H9 (cell line): ENCODE measurements at regions not wholly inside any gene's neighbourhood (a gene's known extent, or its start where the extent isn't known, plus 50 kb on each side); places are given as distances from the start of the nearest gene placed in this dataset.

Source experiments
- DNase-seq: peaks from one replicate; pipeline ENCODE4 v3.0.0-alpha.2; 2017
- H2AFZ ChIP-seq: one replicate; pipeline ENCODE4 v1.6.1; 2013; ENCODE audit warnings: mild to moderate bottlenecking, low read length, control low read depth, moderate library complexity
- H2AK5ac ChIP-seq: 2 replicates; pipeline ENCODE4 v1.6.1; 2013; ENCODE audit warnings: low read length, control low read depth, mixed read lengths; ENCODE audit not compliant: insufficient read length
- H2BK120ac ChIP-seq: one replicate; pipeline ENCODE4 v1.6.1; 2013; ENCODE audit warnings: low read depth, mild to moderate bottlenecking, low read length, control low read depth, inconsistent platforms; ENCODE audit not compliant: poor library complexity, severe bottlenecking
- H2BK12ac ChIP-seq: 2 replicates; pipeline ENCODE4 v1.6.1; 2013; ENCODE audit warnings: low read length, control low read depth, mixed read lengths, low read depth; ENCODE audit not compliant: insufficient read length
- H2BK15ac ChIP-seq: 2 replicates; pipeline ENCODE4 v1.6.1; 2013; ENCODE audit warnings: low read depth, low read length, control low read depth
- H2BK20ac ChIP-seq: one replicate; pipeline ENCODE4 v1.6.1; 2013; ENCODE audit warnings: low read depth, mild to moderate bottlenecking, low read length, control low read depth, inconsistent platforms; ENCODE audit not compliant: poor library complexity, severe bottlenecking
- H2BK5ac ChIP-seq: 2 replicates; pipeline ENCODE4 v1.6.1; 2013; ENCODE audit warnings: low read length, control low read depth, mixed read lengths; ENCODE audit not compliant: insufficient read length
- H3K14ac ChIP-seq: 2 replicates; pipeline ENCODE4 v1.6.1; 2013; ENCODE audit warnings: low read length, control low read depth; ENCODE audit not compliant: insufficient read depth
- H3K18ac ChIP-seq: 2 replicates; pipeline ENCODE4 v1.6.1; 2013; ENCODE audit warnings: low read depth, mild to moderate bottlenecking, mixed read lengths, low read length, control low read depth; ENCODE audit not compliant: insufficient read length
- H3K23ac ChIP-seq: 2 replicates; pipeline ENCODE4 v1.6.1; 2013; ENCODE audit warnings: low read length, control low read depth, mixed read lengths, low read depth; ENCODE audit not compliant: insufficient read length
- H3K23me2 ChIP-seq: 2 replicates; pipeline ENCODE4 v1.6.1; 2013; ENCODE audit warnings: low read depth, mild to moderate bottlenecking, mixed read lengths, low read length, control low read depth; ENCODE audit not compliant: insufficient read length, poor library complexity, severe bottlenecking
- H3K27ac ChIP-seq: 2 replicates; pipeline ENCODE4 v1.5.1; 2013; ENCODE audit warnings: low read length, control low read depth, mixed read lengths, low read depth; ENCODE audit not compliant: insufficient read length
- H3K27me3 ChIP-seq: 2 replicates; pipeline ENCODE4 v1.6.1; 2013; ENCODE audit warnings: low read length, control low read depth, inconsistent platforms; ENCODE audit not compliant: insufficient read depth
- H3K4ac ChIP-seq: 2 replicates; pipeline ENCODE4 v1.6.1; 2013; ENCODE audit warnings: low read depth, mild to moderate bottlenecking, control low read depth, inconsistent platforms, low read length, moderate library complexity
- H3K4me1 ChIP-seq: 2 replicates; pipeline ENCODE4 v1.6.1; 2013; ENCODE audit warnings: low read length, control low read depth, inconsistent platforms; ENCODE audit not compliant: insufficient read depth
- H3K4me2 ChIP-seq: 2 replicates; pipeline ENCODE4 v1.6.1; 2013; ENCODE audit warnings: low read length, control low read depth, mixed read lengths; ENCODE audit not compliant: insufficient read length, insufficient read depth
- H3K56ac ChIP-seq: 2 replicates; pipeline ENCODE4 v1.6.1; 2013; ENCODE audit warnings: low read depth, mild to moderate bottlenecking, mixed read lengths, low read length, control low read depth; ENCODE audit not compliant: insufficient read length
- H3K79me1 ChIP-seq: 2 replicates; pipeline ENCODE4 v1.6.1; 2013; ENCODE audit warnings: low read depth, mild to moderate bottlenecking, moderate library complexity, low read length, control low read depth, inconsistent platforms; ENCODE audit not compliant: insufficient read depth, poor library complexity, severe bottlenecking
- H3K79me2 ChIP-seq: 2 replicates; pipeline ENCODE4 v1.6.1; 2013; ENCODE audit warnings: low read length, control low read depth, inconsistent platforms; ENCODE audit not compliant: insufficient read depth
- H3K9ac ChIP-seq: 2 replicates; pipeline ENCODE4 v1.6.1; 2013; ENCODE audit warnings: low read length, control low read depth, mixed read lengths; ENCODE audit not compliant: insufficient read length; ENCODE audit errors: extremely low read depth
- H3K9me3 ChIP-seq: one replicate; pipeline ENCODE4 v1.6.1; 2013; ENCODE audit warnings: low read depth, low read length, inconsistent platforms; ENCODE audit not compliant: control insufficient read depth
- H3T11ph ChIP-seq: one replicate; pipeline ENCODE4 v1.6.1; 2013; ENCODE audit warnings: mild to moderate bottlenecking, low read length, control low read depth, inconsistent platforms
- H4K20me1 ChIP-seq: one replicate; pipeline ENCODE4 v1.6.1; 2013; ENCODE audit not compliant: control insufficient read depth, insufficient read length, insufficient read depth
- H4K5ac ChIP-seq: 2 replicates; pipeline ENCODE4 v1.6.1; 2013; ENCODE audit warnings: low read depth, mild to moderate bottlenecking, mixed read lengths, low read length, control low read depth; ENCODE audit not compliant: insufficient read length
- H4K8ac ChIP-seq: replicated peaks from 2 replicates; pipeline ENCODE4 v1.6.1; 2013; ENCODE audit warnings: low read length, control low read depth, mixed read lengths, low read depth; ENCODE audit not compliant: insufficient read length
- H4K91ac ChIP-seq: 2 replicates; pipeline ENCODE4 v1.6.1; 2013; ENCODE audit warnings: low read depth, mild to moderate bottlenecking, moderate library complexity, mixed read lengths, low read length, control low read depth; ENCODE audit not compliant: insufficient read length
- H3K27ac Mint-ChIP-seq, 3 experiments: 2 replicates in 2 of 3; 3 replicates in 1 of 3; pipeline ENCODE4 v1.8.0; 2020 to 2021; ENCODE audit warnings: mixed read lengths in 3 of 3, mild to moderate bottlenecking in 1 of 3, moderate library complexity in 1 of 3
- H3K27me3 Mint-ChIP-seq: 2 replicates; pipeline ENCODE4 v1.8.0; 2021; ENCODE audit warnings: low read depth, mild to moderate bottlenecking, moderate library complexity, mixed read lengths
- H3K36me3 Mint-ChIP-seq, 3 experiments: 2 replicates in 2 of 3; 3 replicates in 1 of 3; pipeline ENCODE4 v1.8.0; 2020 to 2021; ENCODE audit warnings: low read depth in 3 of 3, mixed read lengths in 3 of 3; ENCODE audit not compliant: insufficient read depth in 1 of 3
- H3K4me1 Mint-ChIP-seq, 2 experiments: 2 replicates each; pipeline ENCODE4 v1.8.0; 2020; ENCODE audit warnings: mixed read lengths in 2 of 2
- H3K4me3 Mint-ChIP-seq, 2 experiments: 2 replicates in 1 of 2; 3 replicates in 1 of 2; pipeline ENCODE4 v1.8.0; 2020 to 2021; ENCODE audit warnings: mild to moderate bottlenecking in 2 of 2, mixed read lengths in 2 of 2, moderate library complexity in 1 of 2
- H3K9me3 Mint-ChIP-seq, 2 experiments: 2 replicates in 1 of 2; 3 replicates in 1 of 2; pipeline ENCODE4 v1.8.0; 2020; ENCODE audit warnings: mild to moderate bottlenecking in 2 of 2, mixed read lengths in 2 of 2, moderate library complexity in 1 of 2
- CTCF ChIP-seq: fragments of 200-600 bp; sonication (generic); conservative IDR thresholded peaks from 3 replicates; pipeline ENCODE4 v1.8.0; 2021; ENCODE audit warnings: antibody characterized with exemption, mild to moderate bottlenecking
- WGBS: extraction: QIAGEN DNeasy Blood & Tissue Kit; methylation state at CpG from one replicate; pipeline ENCODE4 v1.1.7; 2013; ENCODE audit warnings: missing lambda C conversion rate, low lambda C conversion rate, mixed read lengths; ENCODE audit not compliant: insufficient read length; ENCODE audit errors: extremely low coverage; 5-methylcytosine and 5-hydroxymethylcytosine counted together

GRCh38 chr10:121168545-121169216, 317.5 kb downstream of the WDR11 start:
- Histone ChIP-seq H3T11ph (no peak overlapping the region), H2AFZ (no peak overlapping the region), H3K4ac (no peak overlapping the region), H3K79me2 (no peaks in the 10 kb centered on the region), H3K18ac (no peak overlapping the region), H3K27me3 (no peaks in the 10 kb centered on the region), H3K9me3 (no peaks in the 10 kb centered on the region), H2BK20ac (no peak overlapping the region), H3K9ac (no peak overlapping the region), H4K91ac (no peak overlapping the region), H2BK5ac (no peak overlapping the region), H2BK15ac (no peak overlapping the region), H2BK12ac (no peak overlapping the region), H4K8ac (no peak overlapping the region), H3K23ac (no peak overlapping the region), H3K23me2 (no peaks in the 10 kb centered on the region), H3K4me2 (no peak overlapping the region), H3K79me1 (no peaks in the 10 kb centered on the region), H3K27ac (no peak overlapping the region), H2BK120ac (no peak overlapping the region), H3K14ac (no peak overlapping the region), H4K20me1 (no peaks in the 10 kb centered on the region), H2AK5ac (no peak overlapping the region), H4K5ac (no peak overlapping the region), H3K4me1 (no peaks in the 10 kb centered on the region), H3K56ac (no peak overlapping the region)
- no peaks in the 10 kb centered on the region for H3K27me3 Mint-ChIP-seq
- no CpG with 5 or more reads among the region's 5 CpGs for WGBS
- peak; percentile 57 for DNase-seq
- TF ChIP-seq CTCF: peak; percentile 63
- H3K36me3 Mint-ChIP-seq: no peaks in the 10 kb centered on the region
- H3K4me3 Mint-ChIP-seq: no peak overlapping the region
- H3K4me1 Mint-ChIP-seq: peaks cover 2 to 3% of the 10 kb centered on the region in 2 experiments; a peak in 2 of 4 replicates
- H3K9me3 Mint-ChIP-seq: 0 out of 5 replicates have a peak, but pooled peaks cover 0 to 2% of the 10 kb centered on the region in 2 experiments
- no peak overlapping the region for H3K27ac Mint-ChIP-seq
